ENCODE measurements at regions not wholly inside any gene's neighbourhood (a gene's known extent, or its start where the extent isn't known, plus 50 kb on each side); places are given as distances from the start of the nearest gene placed in this dataset.

GRCh38 chr13:85662186-85662585 is 137.0 kb downstream of the SLITRK6 start:
- no peak for DNase-seq

DNA sequence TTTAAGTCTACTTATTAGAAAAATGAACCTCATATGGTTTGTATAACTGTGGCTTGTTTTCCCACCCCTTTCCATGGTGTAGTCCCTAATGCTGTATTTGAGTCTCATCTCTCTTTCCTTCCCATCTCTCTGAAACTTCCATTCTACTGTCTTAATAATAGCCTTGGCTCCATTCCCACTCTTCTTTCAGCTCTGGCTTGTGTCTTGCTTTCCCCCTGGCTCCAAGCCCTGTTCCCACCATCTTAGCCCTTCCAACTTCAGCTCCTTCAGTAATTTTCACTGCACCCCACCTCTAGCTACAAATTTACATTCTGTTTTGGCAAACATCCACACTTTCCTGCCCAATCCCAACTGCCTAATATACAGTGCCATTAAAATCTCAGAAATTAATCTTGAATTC is 137.5 kb downstream of the SLITRK6 start:
- no peak for DNase-seq

DNA sequence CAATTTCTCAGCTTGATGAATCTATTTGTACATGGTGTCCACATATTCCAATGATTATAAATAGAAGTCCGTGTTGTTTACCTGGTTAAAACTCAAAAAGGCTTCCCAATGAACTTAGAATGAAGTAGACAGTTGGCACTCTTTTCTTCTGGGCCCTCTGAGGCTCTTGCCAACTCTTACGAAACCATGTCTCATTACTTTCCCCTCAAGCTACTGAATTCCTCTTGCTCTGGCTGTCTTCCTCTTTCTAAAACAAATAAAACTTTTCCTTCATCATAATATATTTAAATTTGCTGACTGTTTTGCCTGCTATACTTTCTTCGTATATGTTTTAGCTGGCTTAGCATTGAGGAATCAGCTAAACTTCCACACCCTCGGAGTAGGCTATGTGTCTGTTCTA is 139.7 kb downstream of the SLITRK6 start:
- no peak for DNase-seq

DNA sequence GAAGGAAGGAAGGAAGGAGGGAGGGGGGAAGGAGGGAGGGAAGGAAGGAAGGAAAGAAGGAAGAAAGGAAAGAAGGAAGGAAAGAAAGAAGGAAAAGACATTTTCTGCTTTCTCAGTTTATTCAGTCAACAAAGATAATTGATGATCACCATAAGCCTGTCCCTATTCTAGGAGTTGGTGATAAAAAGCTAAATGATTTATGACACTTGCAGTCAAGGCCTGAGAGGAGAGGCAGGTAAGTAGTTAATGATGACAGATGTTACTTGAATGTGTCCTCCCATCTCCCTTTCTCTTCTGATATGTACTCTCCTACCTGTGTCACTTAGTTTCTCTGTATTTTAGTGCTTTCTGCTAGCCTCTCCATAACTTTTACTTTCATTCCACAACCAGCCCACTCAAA is 141.3 kb downstream of the SLITRK6 start:
- DNase-seq = no peak

GRCh38 chr13:85655040-85655439 is 144.2 kb downstream of the SLITRK6 start:
- no peak for DNase-seq

- no peak for DNase-seq
These were observed 145.0 kb downstream of the SLITRK6 start for GRCh38 chr13:85654227-85654626.

- DNase-seq = no peak
These were observed 145.5 kb downstream of the SLITRK6 start for GRCh38 chr13:85653681-85654080.

GRCh38 chr13:85652491-85652890 is 146.7 kb downstream of the SLITRK6 start:
- DNase-seq = no peak

GRCh38 chr13:85651440-85651839 is 147.8 kb downstream of the SLITRK6 start:
- no peak for DNase-seq

GRCh38 chr13:85650613-85651012 is 148.6 kb downstream of the SLITRK6 start:
- DNase-seq = no peak

DNA sequence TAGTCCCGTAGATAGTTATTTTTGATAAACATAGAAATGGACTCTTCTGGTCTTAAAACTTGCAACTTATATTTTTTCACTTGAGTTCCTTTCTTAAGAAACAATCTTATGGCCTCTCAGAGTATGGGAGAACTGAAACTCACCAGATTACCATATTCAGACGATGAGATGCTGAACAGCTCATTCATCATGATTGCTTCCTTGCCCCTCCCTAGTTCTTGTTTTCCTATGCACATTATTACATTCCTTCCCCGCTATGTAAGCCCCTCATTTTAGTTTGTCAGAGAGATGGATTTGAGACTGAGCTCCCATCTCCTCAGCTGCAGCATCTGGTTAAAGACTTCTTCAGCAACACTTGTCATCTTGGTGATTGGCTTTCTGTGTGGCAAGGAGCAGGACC is 158.5 kb downstream of the SLITRK6 start:
- DNase-seq = no peak

- DNase-seq = no peak
These were observed 160.3 kb downstream of the SLITRK6 start for GRCh38 chr13:85638815-85639393.

DNA sequence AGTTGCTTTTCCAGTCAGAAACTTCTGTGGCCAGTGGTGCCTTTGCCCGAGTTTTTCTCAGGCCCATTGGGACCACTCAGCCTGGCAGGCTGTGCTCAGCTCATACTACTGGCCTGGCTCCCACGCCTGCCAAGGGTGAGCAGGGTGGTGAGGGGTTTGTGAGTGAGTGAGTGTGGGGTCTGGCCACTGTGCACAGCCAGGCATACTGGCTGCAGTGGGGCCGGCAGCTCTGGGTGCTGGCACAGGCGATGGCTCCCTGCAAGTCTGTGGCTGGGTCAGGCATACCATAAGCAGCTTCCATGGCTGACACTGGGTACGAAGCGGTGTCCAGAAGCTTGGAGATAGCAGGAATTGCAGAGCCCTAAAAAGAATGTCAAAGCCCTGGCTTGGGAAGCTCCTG is 161.0 kb downstream of the SLITRK6 start:
- no peak for DNase-seq

DNA sequence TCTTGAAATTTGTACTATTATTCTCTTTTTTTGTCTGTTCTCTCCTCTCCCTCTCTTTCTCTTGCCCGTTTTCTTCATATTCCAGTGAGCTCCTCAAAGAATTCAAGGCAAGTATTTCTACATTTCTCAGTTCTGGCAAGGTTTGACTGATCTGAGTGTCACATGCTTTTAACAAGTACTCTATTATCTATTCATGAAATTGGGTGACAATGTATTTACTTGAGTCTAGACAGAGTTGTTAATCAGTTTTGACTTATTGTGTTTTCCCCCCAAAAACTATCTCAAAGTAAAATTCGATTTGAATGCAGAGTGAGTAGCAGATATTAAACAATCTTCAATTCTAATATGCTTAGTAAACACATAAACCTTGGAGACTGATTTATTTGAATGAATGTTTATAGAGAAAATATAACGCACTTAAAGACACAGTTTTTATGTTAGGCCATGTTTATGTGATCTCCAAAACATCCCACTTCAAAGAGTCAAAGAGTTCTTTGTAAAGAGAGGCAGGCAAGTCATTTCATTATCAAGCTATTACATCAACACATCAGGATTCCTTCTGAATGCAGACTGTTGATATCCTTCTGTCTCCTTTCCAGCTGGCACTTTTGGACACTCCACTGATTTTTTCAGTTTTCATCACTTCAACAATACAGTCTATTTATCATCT is 166.6 kb downstream of the SLITRK6 start:
- DNase-seq = no peak

DNA sequence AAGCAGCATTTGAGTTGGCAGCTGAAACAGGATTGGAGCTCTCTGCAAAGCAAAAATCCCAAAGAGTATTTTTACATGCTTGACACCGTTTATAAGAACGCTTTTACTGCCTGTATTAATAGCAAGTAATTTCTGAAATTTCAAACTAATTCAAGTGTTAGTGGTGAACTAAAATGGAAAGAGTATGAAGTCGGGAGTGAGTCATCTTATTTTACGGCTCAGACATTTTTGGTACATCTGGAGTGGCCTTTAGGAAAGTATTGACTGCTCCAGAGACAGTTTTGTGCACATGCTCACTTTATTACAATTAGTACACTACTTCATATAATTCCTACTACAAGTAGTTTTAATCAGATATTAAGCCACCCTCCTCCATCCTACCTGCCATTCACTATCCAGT is 167.4 kb downstream of the SLITRK6 start:
- DNase-seq = no peak

DNA sequence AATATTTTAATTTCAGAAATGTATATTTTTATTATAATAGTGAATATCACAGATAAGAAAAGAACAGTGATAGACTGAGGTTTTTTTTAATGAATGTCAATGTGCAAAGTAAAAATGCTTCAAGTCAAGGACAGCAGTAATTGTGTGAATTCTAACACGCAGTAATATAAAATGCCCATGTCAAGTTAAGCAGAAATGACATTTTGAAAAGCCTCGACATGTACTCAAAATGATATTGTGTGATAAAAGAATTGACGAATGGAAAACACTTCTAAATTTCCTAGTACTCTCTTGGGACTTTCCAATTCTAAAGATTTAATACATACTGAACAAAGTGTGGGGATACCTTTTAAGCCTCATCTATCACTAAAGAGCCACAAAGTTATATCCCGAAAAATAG is 172.6 kb downstream of the SLITRK6 start:
- no peak for DNase-seq

GRCh38 chr13:85619321-85619720 is 179.9 kb downstream of the SLITRK6 start:
- DNase-seq = no peak

DNA sequence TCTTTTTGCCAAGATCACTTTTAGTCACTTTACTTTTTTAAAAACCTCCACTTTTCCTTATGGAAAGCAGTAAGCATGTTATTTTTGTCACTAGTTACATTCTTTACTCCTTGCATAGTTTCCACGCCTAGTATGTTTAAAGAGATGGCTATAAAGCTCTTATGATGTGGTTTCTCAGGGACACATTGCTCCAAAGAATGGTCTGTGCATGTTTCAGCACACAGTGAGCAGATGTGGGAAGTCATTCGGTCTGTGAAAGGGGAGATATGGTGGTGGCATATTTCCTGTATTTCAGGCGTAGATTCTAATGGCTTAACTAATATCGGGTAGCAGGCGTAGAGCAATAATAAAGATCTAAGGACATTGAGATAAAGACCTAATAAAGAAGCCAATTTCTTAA is 180.7 kb downstream of the SLITRK6 start:
- DNase-seq = no peak

DNA sequence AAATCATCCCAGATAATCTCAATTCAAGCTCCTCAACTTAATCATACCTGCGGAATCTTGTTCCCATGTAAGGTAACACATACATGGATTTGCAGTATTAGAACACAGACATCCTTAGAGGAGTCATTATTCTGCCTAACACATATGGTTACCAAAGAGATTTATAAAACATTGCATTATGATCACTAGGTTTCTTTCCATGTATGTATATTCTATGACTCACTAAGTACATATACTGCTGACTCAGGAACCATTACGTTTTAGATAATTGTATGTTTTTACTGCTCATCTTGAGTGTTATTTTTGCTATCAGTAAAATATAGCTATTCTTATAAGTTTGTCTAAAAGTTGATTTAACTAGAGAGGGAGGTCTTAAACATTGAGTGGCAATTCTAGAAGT is 182.9 kb downstream of the SLITRK6 start:
- DNase-seq = no peak

DNA sequence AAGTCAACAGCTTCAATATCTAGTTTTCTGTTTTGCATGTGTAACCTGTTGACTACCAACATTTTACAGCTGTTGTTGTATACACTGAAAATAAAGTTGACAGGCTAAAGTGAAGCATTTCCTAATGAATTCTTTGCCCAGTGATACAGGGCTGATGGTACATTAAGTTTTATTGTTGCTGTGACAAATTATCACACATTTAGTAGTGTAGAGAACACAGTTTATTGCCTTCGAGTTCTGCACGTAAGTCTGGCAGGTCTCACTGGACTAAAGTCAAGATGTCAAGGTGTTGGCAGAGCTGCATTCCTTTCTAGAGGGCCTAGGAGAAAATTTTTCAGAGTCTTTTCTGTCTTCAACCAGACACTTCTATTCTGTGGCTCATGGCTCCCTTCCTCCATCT is 184.2 kb downstream of the SLITRK6 start:
- DNase-seq = no peak

- DNase-seq = no peak
These were observed 189.2 kb downstream of the SLITRK6 start for GRCh38 chr13:85610024-85610423.

- DNase-seq = no peak
These were observed 190.9 kb downstream of the SLITRK6 start for GRCh38 chr13:85608255-85608829.

DNA sequence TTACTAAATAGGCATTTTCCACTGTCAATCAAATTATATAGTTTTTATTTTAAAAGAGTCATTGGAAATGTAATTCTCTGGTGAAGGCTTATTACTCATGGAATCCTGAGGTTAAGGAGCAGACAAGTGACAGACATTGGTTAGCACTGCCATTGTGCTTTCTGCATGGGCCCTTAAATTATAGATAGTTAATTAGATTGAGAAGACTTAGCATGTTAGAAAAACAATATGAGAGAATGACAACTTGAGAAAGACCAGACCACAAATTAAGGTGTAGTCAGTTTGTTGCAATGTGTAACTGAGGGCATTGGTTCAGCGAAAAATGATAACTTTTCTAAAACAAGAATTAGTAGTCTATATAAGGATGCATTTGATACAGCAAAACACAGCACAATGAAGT is 195.5 kb downstream of the SLITRK6 start:
- DNase-seq = no peak

DNA sequence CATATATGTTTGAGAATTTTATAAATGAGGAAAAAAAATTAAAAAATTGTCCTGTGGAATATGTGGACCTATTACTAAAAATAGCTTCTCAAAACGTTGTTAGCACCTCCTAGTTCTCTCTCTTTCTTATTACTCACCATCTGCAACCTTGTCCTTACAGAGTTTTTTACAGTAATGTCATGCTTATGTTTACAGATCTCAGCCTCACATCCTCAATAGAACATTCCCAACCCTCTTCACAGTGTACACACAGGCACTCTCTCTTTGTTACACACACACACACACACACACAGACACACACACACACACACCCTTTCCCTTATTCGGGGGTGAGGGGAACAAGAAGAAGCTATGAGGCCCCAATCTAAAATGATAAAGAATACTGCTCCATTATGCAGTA is 197.7 kb downstream of the SLITRK6 start:
- DNase-seq = no peak
